RPMI7951 (cell line): ENCODE measurements at regions not wholly inside any gene's neighbourhood (a gene's known extent, or its start where the extent isn't known, plus 50 kb on each side); places are given as distances from the start of the nearest gene placed in this dataset.
A peak's percentile ranks its signal among the peaks of the same experiment; 100 is the strongest.

Source experiments
- DNase-seq: peaks from one replicate; pipeline ENCODE4 v3.0.0-alpha.2; 2012; ENCODE audit warnings: low read depth

DNA sequence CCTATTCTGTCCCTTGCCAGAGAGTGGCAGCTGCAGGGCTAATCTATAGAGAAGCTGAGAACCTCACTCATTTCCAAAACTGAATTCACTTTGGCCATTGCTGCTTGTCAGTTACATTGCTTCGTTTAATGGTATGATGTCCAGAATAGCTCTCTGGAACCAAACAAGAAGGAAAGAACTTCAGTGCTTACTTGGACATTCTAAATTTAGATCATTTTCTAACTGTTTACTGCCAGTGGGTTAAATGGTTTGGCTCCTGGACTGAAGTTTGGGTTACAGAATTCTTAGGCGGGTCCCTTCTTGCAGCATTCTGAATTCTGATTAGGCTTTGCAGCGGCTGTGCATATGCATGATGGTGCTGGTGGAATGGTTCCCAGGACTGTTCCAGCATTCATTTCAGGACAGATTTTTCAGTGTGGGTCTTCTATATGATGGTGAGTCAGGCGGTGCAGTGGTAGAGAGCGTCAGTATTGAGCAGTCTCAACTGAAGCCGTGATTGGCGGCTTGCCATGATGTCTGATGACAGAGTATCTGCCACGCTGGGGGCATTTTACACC, 148.7 kb downstream of the DYRK2 start:
- DNase-seq: no peak

DNA sequence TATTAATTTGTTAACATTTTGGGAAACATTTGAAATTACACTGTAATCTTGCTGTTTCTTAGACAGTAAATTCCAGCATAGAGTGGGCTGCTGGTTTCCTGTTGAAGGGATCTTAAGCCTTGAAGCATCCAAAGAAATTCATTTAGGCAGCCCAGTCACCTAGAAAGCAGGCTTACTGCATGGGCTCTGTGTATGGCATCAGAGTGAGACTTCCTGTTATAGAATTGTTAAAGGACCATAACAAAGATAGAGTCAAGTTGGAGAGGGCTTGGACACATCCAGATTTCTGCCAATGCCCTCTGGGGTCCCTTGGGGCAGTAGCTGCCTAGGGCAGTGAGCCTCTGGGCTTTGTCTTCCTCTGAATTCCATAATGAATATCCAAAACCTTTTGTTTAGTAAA, 149.2 kb downstream of the DYRK2 start:
- DNase-seq: no peak

DNA sequence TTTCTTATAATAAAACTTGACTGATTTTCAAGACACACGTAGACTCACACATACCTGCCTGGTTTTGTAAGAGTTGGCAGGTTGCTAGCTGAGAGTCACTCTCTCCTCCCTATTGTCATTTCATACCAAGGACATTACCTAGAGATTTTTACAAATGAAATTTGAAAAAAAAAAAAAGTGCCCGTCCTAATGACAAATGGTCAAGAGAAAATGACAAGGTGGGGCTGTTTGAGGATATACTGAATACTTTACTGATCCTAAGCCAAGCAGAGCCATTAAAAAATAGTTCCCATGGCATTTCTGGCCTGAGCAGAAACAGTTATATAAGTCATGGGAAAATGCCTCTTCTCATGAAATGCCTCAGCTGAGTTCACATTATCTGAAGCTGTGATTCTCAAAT, 150.2 kb downstream of the DYRK2 start:
- DNase-seq: no peak

DNA sequence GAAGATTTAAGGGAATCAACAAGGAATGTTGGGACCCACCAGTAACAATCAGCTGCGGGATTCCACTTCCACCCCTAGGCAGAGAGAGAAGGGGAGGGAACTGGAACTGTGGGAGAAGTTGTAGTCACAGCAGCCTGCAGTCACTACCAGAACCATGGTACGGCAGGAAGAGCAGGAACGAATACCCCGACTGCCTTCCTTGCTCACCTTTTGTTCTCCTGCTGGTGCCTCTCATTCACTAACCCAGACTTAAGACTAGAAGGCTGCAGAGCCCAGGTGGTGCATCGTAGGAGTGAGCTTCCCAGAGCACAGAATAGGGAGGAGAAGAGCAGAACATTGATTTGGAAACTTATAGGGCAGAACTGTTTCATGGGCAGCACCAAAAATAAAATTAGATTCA, 154.2 kb downstream of the DYRK2 start:
- DNase-seq: no peak

DNA sequence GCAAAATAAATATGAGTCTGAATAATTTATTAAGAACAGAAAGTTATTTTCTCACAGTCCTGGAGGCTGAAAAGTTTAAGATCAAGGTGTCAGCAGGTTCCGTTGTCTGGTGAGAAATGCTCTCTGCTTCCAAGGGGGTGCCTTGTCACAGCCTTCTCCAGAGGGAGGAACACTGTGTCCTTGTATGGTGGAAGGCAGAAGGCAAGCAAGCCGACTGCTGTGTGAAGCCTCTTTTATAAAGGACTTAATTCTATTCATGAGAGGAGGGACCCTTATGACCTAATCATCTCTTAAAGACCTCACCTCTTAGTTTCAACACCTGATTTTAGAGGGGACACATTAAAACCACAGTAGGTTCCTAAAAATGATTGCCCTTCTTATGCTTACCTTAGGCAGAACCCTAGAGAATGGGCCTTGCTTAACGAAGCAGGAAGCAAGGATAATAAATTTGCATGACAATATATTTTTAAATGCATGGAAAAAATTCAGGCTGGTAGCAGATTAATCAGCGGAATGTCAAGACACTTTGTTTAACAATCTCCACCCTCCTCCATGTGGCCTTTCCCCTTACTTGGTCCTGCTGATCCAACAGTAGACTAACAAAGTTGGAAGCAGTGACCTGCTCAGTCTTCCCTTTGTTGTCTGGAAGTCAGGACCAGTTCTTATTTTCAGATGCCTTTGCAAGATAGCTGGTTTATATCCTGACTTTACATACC, 154.9 kb downstream of the DYRK2 start:
- DNase-seq: no peak

DNA sequence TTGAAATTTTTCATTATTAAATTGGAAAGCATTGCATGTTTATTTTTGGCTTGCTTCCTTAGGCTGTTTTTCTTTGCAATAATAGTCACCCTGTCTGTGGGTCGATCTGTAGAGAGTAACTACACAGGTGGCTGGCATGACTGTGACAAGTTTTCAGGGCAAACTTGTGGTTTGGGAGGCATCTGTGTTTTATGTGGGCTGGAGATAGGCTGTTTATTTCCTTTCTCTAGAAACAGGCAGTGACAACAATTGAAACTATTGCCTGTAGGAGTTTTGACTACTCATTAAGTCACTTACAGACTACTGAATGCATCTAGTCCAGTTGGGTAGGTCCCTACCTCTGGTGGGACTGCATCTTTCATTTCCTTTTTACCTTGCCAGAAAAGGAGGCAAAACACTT, 155.6 kb downstream of the DYRK2 start:
- DNase-seq: peak; percentile 63

DNA sequence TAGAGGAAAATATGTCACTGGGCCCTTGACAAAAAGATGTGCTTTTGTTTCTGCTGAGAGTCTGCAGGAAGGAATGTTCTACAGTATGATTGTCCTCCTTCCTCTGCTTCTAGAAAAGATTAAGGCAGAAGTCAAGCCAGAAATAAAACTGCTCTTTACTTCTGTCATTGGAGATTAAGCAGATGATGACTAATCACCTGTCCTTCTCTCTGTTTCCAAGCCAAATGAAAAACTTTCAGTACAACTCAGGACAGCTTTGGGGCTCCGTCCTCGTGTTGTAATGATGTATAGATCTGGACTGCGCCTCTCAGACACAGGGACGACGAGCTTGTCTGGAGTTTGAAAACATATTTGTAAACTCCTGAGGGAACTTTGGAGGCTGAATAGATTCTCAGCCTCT, 159.3 kb downstream of the DYRK2 start:
- DNase-seq: no peak

DNA sequence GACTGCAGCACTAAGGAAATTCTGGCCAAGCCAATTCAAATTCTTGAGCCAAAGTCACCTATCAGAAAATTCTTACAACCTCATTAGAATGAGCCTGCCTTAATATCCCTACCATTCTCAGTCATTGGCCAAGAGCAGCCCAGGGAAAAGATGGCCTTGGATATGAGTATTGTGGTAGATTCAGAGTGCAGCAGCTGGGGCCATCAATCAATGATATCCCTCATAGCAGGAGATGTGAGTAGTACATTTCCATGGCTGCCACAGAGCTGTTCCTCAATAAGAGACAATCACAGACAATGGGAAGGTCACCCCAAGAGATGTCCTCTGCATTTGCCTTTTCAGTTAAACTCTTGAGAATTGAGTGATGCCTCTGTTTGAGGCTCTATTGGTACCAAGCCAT, 161.6 kb downstream of the DYRK2 start:
- no peak for DNase-seq

DNA sequence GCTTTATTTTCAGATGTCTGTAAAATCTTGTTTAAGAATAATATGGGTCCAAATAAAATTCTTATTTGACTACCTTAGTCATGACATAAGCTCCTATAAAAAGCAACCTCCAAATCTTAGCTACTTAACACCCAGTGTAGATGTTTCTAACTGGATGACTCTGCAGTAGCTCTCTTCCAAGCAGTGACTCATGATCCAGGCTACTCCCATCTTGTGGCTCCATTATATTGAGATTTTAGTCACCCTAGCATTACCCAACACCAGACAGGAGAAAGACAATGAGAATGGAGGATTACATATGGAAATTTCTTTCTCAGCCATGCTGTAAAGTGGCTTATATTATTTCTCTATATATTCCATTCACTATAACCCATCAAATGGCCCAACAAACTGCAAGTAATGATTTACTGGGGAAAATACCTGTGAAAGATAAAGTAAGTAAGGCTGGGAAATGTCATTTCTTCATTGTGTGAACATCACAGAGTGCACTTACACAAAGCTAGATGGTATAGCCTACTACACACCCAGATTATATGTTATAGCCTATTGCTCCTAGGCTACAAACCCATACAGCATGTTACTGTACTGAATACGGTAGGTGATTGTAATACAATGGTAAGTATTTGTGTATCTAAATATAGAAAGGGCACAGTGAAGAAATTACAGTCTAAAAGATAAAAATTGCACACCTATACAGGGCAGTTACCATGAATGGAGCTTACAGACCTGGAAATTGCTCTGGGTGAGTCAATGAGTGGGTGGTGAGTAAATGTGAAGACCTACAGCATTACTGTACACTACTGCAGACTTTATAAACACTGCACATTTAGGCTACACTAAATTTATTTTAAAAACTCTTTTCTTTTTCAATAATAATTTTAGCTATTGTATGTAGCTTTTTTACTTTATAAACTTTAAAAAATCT, 163.2 kb downstream of the DYRK2 start:
- peak; percentile 60 for DNase-seq

DNA sequence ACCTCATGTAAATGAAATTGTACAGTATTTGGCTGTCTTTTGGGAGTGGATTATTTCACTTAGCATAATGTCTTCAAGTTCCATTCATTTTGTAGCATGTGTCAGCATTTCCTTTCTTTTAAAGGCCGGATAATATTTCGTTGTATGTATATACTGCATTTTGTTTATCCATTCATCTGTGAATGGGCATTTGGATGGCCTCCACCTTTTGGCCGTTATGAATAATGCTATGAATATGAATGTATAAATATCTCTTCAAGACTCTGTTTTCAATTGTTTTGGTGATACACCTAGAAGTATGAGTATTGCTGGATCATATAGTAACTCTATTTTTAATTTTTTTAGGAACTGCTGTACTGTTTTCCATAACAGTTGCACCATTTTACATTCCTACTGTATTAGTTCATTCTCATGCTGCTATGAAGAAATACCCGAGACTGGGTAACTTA, 164.9 kb downstream of the DYRK2 start:
- DNase-seq: no peak

DNA sequence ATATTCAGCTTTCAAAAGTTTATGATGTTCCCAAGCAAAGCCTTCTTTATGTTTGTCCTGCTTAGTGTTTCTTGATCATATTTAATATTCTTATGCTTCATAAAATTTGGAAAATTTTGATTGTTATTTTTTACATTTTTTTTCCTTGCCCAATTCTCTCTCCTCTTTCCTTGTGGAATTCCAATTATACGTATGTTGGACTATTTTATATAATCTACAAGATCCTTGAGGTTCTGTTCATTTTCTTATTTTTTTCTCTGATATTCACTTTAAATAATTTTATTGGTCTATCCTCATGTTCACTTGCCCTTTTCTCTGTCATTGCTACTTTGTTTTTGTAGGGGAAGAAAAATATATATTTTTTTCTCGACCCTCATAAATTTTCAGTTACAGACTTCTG, 167.7 kb downstream of the DYRK2 start:
- DNase-seq: no peak

DNA sequence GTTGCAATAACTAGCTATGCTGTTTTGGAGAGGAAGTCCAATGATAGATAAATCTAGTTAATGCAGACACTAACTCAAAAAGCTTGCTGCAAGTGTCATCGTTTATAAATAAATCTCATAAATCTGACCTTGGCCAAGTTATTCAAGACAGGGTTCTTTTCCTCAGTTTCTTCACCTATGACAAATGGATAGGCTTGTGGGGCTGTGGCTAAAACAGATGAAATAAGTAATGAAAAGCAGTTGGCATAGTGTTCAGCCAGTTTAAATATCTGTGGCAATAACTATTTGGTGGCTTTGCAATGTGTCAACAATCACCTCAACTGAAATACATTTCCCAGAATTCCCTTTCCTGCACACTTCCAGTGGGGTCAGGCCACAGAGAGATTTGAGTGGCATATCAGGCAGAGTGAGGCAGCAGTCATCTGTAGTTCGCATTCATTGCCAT, 169.9 kb downstream of the DYRK2 start:
- no peak for DNase-seq

DNA sequence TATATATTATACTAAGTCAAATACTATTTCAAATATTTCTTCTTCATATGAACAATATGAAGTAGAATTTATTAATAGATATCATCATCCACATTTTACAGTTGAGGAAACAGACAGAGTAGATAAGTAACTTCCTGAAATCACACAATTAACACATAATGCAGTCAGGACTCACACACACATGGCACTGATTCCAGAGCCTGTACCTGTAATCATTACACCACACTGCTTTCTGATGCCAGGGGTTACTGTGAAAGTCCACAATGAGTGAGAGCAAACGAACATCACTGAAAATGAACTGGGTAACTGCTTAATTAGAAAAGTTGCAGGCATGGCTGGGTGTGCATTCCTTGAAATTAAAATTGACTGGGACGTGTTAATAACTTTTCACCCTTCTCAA, 169.3 kb upstream of the IFNG-AS1 start:
- no peak for DNase-seq

DNA sequence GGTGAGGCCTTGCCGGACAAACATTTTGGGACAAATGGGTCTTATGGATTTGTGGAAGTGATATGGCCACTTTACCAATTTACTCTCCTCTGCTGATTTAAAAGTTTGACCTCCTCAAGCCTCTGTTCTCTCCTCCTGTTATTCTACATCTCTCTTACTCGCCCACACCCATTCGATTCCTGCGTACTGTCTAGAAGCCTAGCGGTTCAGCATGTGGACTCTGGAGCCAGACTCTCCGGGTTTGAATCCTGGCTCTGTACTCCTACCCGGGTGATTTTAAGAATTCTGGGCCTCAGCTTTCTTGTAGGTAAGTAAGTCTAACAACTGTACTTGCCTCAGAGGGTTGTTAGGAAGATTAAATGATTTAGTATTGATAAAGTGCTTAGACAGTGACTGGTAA, 168.6 kb upstream of the IFNG-AS1 start:
- no peak for DNase-seq

DNA sequence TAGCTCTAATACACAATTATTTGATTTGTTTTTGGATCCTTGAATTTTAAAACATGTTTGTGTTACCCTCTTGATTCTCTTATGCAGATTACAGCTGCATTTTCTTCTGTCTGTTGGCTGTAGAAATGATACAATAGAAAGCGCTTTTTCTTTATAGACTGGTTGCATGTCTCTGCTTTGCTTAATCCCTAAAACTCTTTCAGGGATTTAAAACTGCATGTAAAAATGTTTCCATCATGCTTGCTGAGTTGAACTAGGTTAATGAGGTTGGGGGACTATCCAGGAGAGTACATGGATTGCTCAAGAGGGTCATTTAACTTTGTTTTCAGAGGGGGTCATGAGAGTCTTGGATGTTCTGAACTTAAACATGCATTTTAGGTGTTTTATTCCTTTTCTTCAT, 166.4 kb upstream of the IFNG-AS1 start:
- DNase-seq: no peak

DNA sequence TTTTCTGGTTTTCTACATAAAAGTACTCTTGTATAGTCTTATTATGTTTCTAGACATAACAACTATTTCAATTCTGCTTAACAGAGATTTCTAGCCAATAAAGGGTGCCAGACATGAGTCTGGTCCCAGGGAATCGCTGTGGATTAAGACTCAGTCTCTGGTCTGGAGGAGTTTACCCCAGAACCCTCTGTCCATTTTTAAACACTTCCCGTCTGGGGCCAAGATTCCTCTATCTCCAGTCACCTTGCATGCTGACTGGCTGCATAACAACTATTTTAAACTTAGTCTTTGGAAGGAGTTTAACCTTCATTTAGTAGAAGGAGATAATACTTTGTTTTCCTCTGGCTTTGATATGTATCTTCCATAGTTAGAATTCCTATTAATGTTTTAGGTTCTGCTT, 163.1 kb upstream of the IFNG-AS1 start:
- DNase-seq: no peak

DNA sequence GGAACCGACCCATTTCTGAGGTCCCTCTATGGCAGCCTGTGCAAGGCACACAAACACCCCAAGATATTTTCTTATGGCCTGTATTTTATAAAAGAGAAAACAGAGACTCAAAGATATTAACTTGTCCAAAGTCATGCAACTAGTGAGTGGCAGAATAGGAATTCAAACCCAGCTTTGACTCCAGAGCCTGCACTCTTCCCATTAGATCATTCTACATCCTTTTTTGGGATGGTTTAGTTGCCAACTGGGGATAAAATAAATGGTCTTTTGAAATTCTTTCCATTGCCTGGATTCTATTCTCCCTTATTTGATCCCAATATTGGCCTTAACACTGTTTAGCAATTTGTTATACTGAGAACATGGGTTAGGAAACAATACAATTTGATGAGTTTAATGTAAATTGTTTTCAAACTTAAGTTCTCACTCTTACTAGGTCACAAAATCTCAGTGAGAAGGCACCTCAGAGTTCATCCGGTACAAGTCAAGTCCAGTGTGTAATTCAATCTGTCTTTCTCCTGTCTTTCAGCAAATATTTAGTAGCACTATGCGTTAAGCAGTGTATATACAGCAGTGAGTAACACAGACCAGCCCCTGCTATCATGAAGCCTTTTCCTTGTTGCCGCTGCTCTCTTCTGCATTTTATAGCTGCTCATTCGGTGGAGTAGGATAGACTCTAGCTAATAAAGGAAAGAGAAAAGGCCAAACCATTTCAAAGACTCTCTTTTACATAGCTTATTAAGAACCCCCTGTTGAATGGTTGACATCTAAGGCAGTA, 162.1 kb upstream of the IFNG-AS1 start:
- peak; percentile 23 for DNase-seq

DNA sequence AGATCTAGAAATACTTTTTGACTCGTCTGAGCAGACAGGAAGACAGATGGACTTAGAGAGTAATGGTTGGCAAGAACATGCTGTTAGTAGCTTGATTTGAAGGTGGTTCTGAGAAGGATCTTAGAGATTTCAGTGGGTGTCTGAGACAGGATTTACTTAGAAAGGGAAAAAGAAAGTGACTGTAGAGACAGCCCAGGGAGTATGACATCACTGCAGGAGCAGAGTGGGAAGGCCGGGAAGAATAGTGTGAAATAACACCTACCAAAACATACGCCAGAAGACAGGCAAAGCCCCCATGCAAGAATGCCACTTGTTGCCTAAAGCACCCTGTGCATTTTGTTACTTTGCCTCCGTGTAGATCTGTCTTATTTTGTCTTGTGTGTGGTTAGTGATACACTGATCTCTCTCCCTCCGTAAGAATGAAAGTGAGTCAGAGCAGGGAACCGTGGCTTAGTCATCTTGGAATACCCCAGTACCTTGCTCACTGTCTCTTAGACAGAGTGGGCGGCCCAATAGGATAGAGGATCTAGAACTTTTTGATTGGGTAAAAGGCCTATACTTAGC, 161.3 kb upstream of the IFNG-AS1 start:
- DNase-seq: peak; percentile 93

DNA sequence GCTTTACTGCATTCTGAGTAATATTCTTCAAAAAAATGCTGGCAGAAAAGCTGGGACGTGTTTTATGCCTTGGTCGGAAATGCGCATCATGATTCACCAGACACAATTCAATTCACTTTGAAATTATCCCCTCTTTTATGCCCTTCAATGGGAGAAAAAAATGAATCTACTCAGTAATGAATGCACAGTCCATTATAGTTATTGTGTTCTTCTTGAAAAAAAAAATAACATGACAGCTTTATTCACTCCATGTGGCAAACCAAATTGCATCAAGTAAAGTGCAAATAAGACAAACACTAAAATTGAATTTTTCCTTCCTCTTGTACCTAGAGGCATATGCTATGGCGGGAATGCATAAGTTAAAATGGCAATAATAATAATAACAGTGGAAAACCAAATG, 159.4 kb upstream of the IFNG-AS1 start:
- no peak for DNase-seq

DNA sequence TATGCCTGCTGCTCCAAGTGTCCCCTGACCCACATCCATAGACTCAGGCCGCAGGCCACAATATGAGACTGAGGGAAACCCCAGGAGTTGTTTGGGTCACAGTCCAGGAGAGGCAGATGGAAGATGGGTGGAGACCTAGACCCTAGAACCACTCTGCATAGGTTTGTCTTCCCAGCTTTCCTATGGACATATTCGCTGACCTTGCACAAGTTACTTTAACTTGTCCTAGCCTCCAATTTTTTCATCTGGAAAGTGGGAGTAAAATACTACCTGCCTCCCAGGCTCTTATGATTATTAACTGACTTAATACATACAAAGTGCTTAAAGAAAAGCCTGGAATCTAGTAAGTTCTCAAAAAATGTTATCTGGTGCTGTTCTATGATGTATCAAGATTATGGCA, 157.1 kb upstream of the IFNG-AS1 start:
- DNase-seq: no peak

DNA sequence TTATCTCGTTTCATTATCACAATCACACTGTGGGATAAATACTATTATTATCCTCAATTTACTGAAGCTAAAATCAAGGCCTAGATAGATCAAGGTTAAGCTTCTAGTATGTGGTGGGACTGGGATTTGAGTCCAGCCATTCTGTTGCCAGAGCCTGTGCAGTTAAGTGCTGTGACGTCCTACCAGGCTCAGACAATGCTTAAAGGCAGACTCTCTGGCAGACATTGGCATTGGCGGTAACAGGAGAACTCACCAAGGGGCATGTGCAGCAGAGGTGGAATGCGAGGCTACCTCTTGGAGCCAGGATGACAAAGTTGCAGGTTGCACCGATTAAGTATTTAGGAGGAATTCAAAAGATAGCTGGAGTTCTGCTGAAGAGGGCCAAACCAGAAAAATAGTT, 155.6 kb upstream of the IFNG-AS1 start:
- no peak for DNase-seq

DNA sequence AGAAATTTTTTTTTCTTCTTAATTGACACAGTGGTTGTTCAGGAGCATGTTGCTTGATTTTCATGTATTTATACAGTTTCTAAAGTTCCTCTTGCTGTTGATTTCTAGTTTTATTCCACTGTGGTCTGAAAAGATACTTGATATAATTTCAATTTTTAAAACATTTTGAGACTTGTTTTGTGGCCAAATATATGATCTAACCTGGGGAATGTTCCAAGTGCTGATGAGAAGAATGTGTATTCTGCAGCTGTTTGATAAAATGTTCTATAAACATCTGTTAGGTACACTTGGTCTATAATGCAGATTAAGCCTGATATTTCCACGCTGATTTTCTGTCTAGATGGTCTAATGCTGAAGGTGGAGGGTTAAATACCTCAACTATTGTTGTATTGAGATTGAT, 151.4 kb upstream of the IFNG-AS1 start:
- DNase-seq: no peak
